NOMO-1 (cell line): ENCODE measurements at regions not wholly inside any gene's neighbourhood (a gene's known extent, or its start where the extent isn't known, plus 50 kb on each side); places are given as distances from the start of the nearest gene placed in this dataset.
"Not testable (repeated sequence)": the region's sequence is repeated elsewhere in the genome, so short reads cannot be mapped to it uniquely, and the experiment has no call there.

Experiments used
- DNase-seq, 2 experiments: peaks; one replicate each; lab custom pipeline; 2025; ENCODE audit not compliant: unreplicated experiment in 2 of 2; lab: John Stamatoyannopoulos, UW

GRCh38 chr13:31515427-31515826 is 223.9 kb upstream of the RXFP2 start:
- no peak for DNase-seq

- no peak for DNase-seq
Observed at GRCh38 chr13:31517599-31517998, 221.7 kb upstream of the RXFP2 start.

- no peak for DNase-seq
Observed at GRCh38 chr13:31518645-31519044, 220.7 kb upstream of the RXFP2 start.

- DNase-seq, result no peak
Observed at GRCh38 chr13:31521435-31521834, 217.9 kb upstream of the RXFP2 start.

- no peak for DNase-seq
Observed at GRCh38 chr13:31522396-31522795, 216.9 kb upstream of the RXFP2 start.

DNA sequence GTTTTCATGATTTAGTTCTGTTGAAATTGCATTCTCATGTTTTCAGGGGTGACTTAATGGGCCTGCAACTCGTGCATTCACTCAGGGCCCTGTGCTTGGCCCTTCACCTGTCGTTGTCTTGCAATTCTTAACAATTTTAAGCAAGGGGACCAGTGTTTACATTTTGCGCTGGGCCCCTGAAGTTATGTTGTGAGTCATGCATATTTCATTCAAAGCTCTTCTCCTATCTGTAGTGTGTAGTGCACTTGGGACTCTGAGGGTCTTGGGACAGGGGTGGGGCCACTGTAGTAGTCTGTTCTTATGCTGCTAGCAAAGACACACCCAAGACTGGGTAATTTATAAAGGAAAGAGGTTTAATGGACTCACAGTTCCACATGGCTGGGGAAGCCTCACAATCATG is 211.2 kb upstream of the RXFP2 start:
- no peak for DNase-seq

DNA sequence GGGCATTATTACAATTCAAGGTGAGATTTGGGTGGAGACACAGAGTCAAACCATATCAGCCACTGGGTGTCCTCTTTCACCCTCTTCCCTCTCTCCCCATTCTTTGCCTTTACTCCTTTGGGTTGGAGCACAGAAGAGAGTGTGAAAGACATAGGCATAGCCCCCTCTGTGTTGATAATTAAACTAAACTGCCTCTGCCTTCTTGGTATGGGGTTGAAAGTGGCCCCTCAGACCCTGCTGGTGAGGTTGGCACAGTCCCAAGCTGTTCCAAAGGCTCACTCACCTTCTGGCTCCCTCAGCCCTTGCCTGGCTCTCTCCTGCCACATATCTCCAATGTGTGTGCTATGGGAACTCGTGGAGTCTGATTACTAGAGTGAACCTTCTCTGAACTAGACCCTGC is 210.6 kb upstream of the RXFP2 start:
- no peak for DNase-seq

DNA sequence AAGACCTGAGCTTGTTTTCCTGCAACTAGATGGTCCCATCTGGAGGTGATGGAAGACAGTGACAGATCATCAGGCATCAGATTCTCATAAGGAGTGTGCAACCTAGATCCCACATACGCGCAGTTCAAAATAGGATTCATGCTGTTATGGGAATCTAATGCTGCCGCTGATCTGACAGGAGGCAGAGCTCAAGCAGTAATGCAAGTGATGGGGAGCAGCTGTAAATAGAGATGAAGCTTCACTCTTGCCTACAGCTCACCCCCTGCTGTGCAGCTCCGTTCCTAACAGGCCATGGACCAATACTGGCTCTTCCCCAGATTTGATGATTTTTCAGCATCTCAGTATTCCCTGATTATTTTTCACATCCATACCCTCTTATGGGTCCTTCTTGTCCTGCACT is 208.4 kb upstream of the RXFP2 start:
- DNase-seq, result no peak

- no peak for DNase-seq
Observed at GRCh38 chr13:31537052-31537451, 202.3 kb upstream of the RXFP2 start.

- DNase-seq, result peak; percentile 72 to 91
Observed at GRCh38 chr13:31538067-31539042, 201.0 kb upstream of the RXFP2 start.

- no peak for DNase-seq
Observed at GRCh38 chr13:31540281-31540680, 199.0 kb upstream of the RXFP2 start.

- DNase-seq, result no peak
Observed at GRCh38 chr13:31543190-31543589, 196.1 kb upstream of the RXFP2 start.

GRCh38 chr13:31545616-31546015 is 193.7 kb upstream of the RXFP2 start:
- DNase-seq, result no peak

DNA sequence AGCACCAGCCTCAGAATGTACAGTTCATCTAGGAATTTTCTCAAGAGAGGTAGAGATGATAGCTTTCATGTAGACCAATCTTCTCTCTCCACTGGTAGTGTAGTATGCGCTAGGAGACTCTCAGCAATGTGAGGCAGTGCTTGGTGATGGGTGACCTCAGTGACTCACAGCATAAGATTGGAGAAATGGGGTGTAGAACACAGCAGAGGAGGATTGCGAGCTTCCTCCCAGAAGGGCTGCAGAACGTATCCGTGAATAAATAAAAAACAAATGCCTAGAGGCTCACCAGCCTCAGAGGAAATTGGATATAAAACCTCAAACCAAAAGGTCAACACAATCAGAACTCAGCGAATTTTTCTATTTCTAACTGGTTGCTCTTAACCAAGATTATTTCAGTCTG is 182.9 kb upstream of the RXFP2 start:
- no peak for DNase-seq

DNA sequence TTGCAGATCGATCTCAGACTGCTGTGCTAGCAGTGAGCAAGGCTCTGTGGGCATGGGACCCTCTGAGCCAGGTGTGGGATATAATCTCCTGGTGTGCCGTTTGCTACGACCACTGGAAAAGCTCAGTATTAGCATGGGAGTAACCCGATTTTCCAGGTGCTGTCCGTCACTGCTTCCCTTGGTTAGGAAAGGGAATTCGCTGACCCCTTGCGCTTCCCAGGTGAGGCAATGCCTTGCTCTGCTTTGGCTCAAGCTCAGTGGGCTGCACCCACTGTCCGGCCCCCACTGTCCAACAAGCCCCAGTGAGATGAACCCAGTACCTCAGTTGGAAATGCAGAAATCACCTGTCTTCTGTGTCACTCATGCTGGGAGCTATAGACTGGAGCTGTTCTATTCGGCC is 155.1 kb upstream of the RXFP2 start:
- DNase-seq, result not testable (repeated sequence)

DNA sequence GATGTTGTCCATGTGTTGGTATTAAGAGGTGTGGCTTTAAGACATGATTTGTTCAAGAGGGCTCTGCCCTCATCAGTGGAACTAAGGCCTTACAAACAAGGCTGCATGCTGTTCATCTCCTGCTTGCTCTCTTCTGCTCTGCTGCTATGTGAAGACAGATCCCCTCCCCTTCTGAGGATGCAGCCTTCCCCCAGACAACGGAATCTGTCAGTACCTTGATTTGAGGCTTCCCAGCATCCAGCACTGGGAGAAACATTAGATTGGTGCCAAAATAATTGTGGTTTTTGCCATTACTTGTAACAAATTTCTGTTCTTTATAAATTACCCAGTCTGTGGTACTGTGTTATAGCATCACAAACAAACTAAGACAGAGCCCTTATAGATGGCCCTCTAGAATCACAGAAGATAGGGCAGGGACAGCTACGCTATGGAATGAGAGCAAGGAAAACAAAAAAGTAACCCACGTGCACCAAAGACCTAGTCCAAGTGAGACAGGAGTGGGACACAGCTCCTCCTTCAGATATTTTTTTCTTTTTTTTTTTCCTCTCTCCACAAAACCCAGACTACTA is 151.5 kb upstream of the RXFP2 start:
- no peak for DNase-seq

DNA sequence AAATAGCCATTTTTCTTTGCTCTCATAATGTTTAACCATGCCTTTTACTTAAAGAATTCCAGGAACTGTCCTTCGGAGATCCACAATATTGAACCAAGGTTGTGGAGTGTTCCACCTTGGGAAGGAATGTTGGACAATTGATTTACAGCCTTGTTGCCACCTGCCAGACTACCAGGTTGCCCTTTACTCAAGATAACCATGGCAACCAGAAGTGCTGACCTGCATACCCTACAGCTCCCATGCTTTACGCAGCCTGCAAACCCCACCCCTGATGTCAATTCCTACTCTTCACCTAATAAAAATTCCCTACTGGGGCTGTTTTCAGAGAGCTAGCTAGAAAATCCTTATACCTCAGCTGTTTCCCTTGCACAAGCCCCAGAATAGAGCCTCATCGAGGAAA is 151.0 kb upstream of the RXFP2 start:
- no peak for DNase-seq

DNA sequence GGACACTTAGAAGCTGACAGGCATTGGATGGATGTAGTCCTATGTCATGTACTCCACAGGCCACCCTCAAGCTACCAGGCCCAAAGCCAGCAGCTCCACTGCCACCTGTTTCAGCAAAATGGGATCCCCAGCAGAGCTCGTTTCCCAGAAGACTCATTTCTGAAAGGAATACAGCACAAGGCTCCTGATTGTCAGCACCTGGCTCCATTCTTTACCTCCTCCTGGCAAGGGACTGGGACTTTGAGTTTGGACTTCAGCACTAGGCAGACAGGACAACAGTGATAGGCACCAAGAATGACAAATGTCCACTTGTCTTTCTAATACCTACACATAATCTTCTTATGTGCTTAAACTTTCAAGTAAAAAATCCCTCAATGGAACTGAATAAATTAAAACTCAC is 150.4 kb upstream of the RXFP2 start:
- DNase-seq, result no peak

DNA sequence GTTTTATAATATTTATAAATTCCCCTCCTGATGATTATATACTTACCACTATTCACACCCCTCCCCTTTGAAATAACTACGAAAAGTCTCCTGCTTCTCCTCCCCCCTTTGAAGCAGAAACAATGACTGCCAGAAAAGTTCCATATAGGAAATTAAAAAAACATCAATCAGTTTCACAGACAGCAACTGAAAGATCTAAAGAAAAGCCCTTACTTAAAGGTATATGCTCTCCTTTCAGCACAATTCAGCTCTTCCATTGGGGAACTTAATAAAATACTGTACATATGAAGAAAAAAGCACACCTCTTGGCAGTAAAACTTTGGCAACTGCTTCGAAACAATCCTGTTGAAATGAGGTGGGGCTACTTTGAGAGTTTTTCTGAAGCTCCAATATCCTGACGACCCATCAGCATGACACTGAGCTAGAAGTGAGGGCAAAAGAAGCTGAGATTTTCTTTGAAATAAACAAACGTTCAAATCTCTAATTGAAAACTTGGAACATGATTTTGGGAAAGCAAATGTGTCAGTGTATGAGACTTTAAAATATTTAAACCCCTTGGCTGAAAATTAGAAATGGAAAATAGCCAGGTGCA is 147.6 kb upstream of the RXFP2 start:
- no peak for DNase-seq

DNA sequence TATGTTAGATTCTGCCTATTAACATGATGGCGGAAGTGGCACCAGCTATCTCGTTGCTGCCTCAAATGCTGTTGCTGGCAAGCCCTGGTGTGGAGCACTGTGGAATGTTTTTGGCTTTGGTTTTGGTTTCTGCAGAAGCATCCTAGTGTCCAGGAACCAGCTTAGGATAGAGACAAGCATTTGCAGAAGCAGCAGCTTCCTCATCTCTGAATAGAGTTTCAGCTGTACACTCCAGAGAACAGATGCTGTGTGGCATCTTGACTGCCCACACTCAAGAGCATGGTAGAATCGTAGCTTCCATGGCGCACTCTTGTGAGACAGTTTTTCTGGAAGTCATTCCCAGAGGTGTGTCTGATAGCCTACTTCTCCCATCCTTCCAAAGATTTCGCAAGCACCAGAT is 145.3 kb upstream of the RXFP2 start:
- DNase-seq, result no peak

DNA sequence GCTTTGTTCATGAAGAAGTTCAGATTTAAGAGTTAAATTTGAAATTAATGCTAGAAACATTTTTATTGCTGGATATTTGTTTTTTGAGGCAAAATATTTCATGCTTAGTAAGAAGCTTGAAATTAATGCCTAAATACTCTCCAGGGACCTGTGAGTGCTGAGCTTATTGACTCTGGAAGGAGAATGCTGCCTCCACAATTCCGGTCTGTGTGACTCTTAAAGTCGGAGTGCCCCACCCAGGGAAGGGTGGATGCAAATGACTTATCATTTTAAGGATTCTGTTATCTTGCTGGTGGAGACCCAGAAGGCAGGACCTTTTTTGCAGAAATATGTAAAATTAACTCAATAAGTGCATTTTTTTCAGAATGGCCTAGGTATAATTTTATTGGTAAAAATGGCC is 143.8 kb upstream of the RXFP2 start:
- DNase-seq, result no peak

- DNase-seq, result no peak
Observed at GRCh38 chr13:31598990-31599389, 140.3 kb upstream of the RXFP2 start.
